ENCODE measurements at regions not wholly inside any gene's neighbourhood (a gene's known extent, or its start where the extent isn't known, plus 50 kb on each side); places are given as distances from the start of the nearest gene placed in this dataset.

- TF ChIP-seq ZFP3 (CRISPR knock-in tag; IDR thresholded peaks at IDR 0.05) (no peak), ZFP30 (CRISPR knock-in tag; IDR thresholded peaks at IDR 0.05) (no peak), PATZ1 (CRISPR knock-in tag; IDR thresholded peaks at IDR 0.05; ENCODE audit: borderline replicate concordance) (no peak), BACH2 (CRISPR knock-in tag; IDR thresholded peaks at IDR 0.05; ENCODE audit: borderline replicate concordance) (no peak), ISL1 (CRISPR knock-in tag; IDR thresholded peaks at IDR 0.05) (no peak), PPARA (CRISPR knock-in tag; IDR thresholded peaks at IDR 0.05; ENCODE audit: borderline replicate concordance) (no peak), CSDC2 (CRISPR knock-in tag; IDR thresholded peaks at IDR 0.05) (no peak)
- TF ChIP-seq, protein P1, sequence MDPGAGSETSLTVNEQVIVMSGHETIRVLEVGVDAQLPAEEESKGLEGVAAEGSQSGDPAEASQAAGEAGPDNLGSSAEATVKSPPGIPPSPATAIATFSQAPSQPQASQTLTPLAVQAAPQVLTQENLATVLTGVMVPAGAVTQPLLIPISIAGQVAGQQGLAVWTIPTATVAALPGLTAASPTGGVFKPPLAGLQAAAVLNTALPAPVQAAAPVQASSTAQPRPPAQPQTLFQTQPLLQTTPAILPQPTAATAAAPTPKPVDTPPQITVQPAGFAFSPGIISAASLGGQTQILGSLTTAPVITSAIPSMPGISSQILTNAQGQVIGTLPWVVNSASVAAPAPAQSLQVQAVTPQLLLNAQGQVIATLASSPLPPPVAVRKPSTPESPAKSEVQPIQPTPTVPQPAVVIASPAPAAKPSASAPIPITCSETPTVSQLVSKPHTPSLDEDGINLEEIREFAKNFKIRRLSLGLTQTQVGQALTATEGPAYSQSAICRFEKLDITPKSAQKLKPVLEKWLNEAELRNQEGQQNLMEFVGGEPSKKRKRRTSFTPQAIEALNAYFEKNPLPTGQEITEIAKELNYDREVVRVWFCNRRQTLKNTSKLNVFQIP (CRISPR knock-in tag; IDR thresholded peaks at IDR 0.05; ENCODE audit: borderline replicate concordance, low read depth), result no peak
- no peak for ATAC-seq
Observed at GRCh38 chr9:13457795-13458194, 178.3 kb upstream of the MPDZ start.

GRCh38 chr9:13450723-13451122 is 171.2 kb upstream of the MPDZ start:
- ATAC-seq, result no peak
- TF ChIP-seq ZNF8 (CRISPR knock-in tag; IDR thresholded peaks at IDR 0.05) (no peak), CSRNP3 (CRISPR knock-in tag; IDR thresholded peaks at IDR 0.05) (no peak), ISL1 (CRISPR knock-in tag; IDR thresholded peaks at IDR 0.05) (no peak), ZNF565 (CRISPR knock-in tag; conservative IDR thresholded peaks at IDR 0.05; ENCODE audit: low read depth) (no peak), ARNTL (CRISPR knock-in tag; IDR thresholded peaks at IDR 0.05; ENCODE audit: borderline replicate concordance, low read depth) (no peak)
- TF ChIP-seq, protein P2, sequence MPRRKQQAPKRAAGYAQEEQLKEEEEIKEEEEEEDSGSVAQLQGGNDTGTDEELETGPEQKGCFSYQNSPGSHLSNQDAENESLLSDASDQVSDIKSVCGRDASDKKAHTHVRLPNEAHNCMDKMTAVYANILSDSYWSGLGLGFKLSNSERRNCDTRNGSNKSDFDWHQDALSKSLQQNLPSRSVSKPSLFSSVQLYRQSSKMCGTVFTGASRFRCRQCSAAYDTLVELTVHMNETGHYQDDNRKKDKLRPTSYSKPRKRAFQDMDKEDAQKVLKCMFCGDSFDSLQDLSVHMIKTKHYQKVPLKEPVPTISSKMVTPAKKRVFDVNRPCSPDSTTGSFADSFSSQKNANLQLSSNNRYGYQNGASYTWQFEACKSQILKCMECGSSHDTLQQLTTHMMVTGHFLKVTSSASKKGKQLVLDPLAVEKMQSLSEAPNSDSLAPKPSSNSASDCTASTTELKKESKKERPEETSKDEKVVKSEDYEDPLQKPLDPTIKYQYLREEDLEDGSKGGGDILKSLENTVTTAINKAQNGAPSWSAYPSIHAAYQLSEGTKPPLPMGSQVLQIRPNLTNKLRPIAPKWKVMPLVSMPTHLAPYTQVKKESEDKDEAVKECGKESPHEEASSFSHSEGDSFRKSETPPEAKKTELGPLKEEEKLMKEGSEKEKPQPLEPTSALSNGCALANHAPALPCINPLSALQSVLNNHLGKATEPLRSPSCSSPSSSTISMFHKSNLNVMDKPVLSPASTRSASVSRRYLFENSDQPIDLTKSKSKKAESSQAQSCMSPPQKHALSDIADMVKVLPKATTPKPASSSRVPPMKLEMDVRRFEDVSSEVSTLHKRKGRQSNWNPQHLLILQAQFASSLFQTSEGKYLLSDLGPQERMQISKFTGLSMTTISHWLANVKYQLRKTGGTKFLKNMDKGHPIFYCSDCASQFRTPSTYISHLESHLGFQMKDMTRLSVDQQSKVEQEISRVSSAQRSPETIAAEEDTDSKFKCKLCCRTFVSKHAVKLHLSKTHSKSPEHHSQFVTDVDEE (CRISPR knock-in tag; IDR thresholded peaks at IDR 0.05), result no peak

DNA sequence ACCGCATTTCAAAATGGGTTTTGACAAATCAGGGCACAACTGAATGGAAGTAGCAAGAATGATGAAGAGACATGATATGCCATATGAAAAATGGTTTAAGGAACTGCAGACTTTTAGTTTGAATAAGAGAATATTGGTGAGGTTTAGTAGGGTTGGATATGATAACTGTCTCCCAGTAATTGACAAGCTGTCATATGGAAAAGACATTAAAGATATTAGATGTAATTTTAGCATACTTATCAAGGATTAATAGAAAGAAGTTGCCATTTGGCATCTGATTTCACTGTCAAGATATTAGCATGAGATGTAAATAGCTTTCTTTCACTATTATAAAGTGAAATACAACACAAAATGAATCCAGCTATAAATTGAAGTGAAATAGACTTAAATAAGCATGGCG is 169.0 kb upstream of the MPDZ start:
- no peak for TF ChIP-seq CSDC2 (CRISPR knock-in tag; IDR thresholded peaks at IDR 0.05)
- no peak for TF ChIP-seq ZFP30 (CRISPR knock-in tag; IDR thresholded peaks at IDR 0.05)
- no peak for TF ChIP-seq CSRNP3 (CRISPR knock-in tag; IDR thresholded peaks at IDR 0.05)

DNA sequence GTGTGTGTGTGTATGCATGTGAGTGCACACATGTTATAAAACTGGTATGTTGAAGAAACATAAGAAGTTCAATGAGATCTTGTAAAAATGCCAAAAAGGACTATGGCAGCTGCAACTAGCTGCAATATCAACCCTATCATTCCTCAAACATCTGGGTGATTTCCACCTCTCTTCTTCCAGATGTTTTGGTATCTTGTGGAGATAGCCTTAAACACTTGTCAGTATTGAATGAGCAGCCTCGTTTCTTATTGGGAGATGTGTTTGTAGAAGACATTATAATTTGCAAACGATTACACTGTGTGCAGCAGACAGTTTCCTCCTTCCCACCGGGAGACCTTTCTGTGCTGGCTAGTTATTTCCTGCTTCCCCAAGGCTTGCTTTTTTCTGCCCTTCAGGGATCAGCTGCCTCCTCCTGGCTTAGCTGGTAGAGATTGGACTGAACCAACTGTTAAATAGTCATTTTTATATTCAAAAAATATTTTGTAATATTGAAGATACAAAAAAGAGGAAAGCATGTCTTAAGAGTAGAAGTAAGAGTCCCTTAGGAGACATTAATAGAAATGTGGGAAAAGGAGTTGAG is 168.4 kb upstream of the MPDZ start:
- TF ChIP-seq BACH2 (CRISPR knock-in tag; IDR thresholded peaks at IDR 0.05; ENCODE audit: borderline replicate concordance) (no peak), ZNF8 (CRISPR knock-in tag; IDR thresholded peaks at IDR 0.05) (no peak), CSDC2 (CRISPR knock-in tag; IDR thresholded peaks at IDR 0.05) (no peak), TCF4 (CRISPR knock-in tag; IDR thresholded peaks at IDR 0.05; ENCODE audit: borderline replicate concordance) (no peak), SNAI2 (CRISPR knock-in tag; IDR thresholded peaks at IDR 0.05) (no peak), PPARA (CRISPR knock-in tag; IDR thresholded peaks at IDR 0.05; ENCODE audit: borderline replicate concordance) (no peak), PATZ1 (CRISPR knock-in tag; IDR thresholded peaks at IDR 0.05; ENCODE audit: borderline replicate concordance) (no peak), ARNTL (CRISPR knock-in tag; IDR thresholded peaks at IDR 0.05; ENCODE audit: borderline replicate concordance, low read depth) (no peak), ZC3H10 (CRISPR knock-in tag; IDR thresholded peaks at IDR 0.05) (no peak)
- TF ChIP-seq, protein P2 (CRISPR knock-in tag; IDR thresholded peaks at IDR 0.05), result no peak

More for the DNA sequence above, 169.0 kb upstream of the MPDZ start:
- no peak for ATAC-seq

More for the DNA sequence above, 168.4 kb upstream of the MPDZ start:
- ATAC-seq, result no peak

All from SK-N-SH treated with all-trans-retinoic acid at 6 μM for 48 hours (cell line).